ENCODE measurements at regions not wholly inside any gene's neighbourhood (a gene's known extent, or its start where the extent isn't known, plus 50 kb on each side); places are given as distances from the start of the nearest gene placed in this dataset.

GRCh38 chr3:98972720-98973119 is 71.2 kb upstream of the DCBLD2 start:
- no peak overlapping the region for H3K9ac ChIP-seq (ENCODE audit: insufficient read depth in 1 of 2, low read length in 2 of 2)
- no peak overlapping the region for H3K27ac ChIP-seq (ENCODE audit: low read depth in 1 of 2, low read length in 1 of 2)
- H3K36me3 ChIP-seq (ENCODE audit: control insufficient read depth in 4 of 4, insufficient read depth in 4 of 4, low read length in 4 of 4) = no peaks in the 10 kb centered on the region
- no peaks in the 10 kb centered on the region for H3K27me3 ChIP-seq (ENCODE audit: control insufficient read depth in 3 of 3, insufficient read depth in 3 of 3, low read length in 2 of 3)
- DNase-seq (no peak), ATAC-seq (ENCODE audit: insufficient read depth, low FRiP score) (no peak)
- no peaks in the 10 kb centered on the region for H3K9me3 ChIP-seq (ENCODE audit: control insufficient read depth in 4 of 4, insufficient read depth in 3 of 4, low read length in 3 of 4)
- H3K4me1 ChIP-seq (ENCODE audit: control insufficient read depth in 5 of 5, insufficient read depth in 5 of 5, low read length in 5 of 5) = no peaks in the 10 kb centered on the region
- WGBS, 2 donors = 86 to 87% methylated on average over 3 of the region's 3 CpGs
- no peak overlapping the region for H3K4me3 ChIP-seq
- no peak for TF ChIP-seq CTCF (IDR thresholded peaks at IDR 0.05; ENCODE audit: control extremely low read depth, extremely low read depth)

GRCh38 chr3:98972155-98972554 is 70.7 kb upstream of the DCBLD2 start:
- no peak overlapping the region for H3K9ac ChIP-seq (ENCODE audit: insufficient read depth in 1 of 2, low read length in 2 of 2)
- H3K4me1 ChIP-seq (ENCODE audit: control insufficient read depth in 5 of 5, insufficient read depth in 5 of 5, low read length in 5 of 5) = no peaks in the 10 kb centered on the region
- no peak overlapping the region for H3K4me3 ChIP-seq
- no peaks in the 10 kb centered on the region for H3K27me3 ChIP-seq (ENCODE audit: control insufficient read depth in 3 of 3, insufficient read depth in 3 of 3, low read length in 2 of 3)
- ATAC-seq (ENCODE audit: insufficient read depth, low FRiP score) (no peak), DNase-seq (peak in 1 of 3 donors; percentile 40)
- no peak for TF ChIP-seq CTCF (IDR thresholded peaks at IDR 0.05; ENCODE audit: control extremely low read depth, extremely low read depth)
- H3K27ac ChIP-seq (ENCODE audit: low read depth in 1 of 2, low read length in 1 of 2) = no peak overlapping the region
- H3K36me3 ChIP-seq (ENCODE audit: control insufficient read depth in 4 of 4, insufficient read depth in 4 of 4, low read length in 4 of 4) = no peaks in the 10 kb centered on the region
- 53 to 73% methylated on average over 2 of the region's 2 CpGs for WGBS, 2 donors
- H3K9me3 ChIP-seq (ENCODE audit: control insufficient read depth in 4 of 4, insufficient read depth in 3 of 4, low read length in 3 of 4) = no peaks in the 10 kb centered on the region

- ATAC-seq (ENCODE audit: insufficient read depth, low FRiP score) (no peak), DNase-seq (no peak)
- no peak overlapping the region for H3K27ac ChIP-seq (ENCODE audit: low read depth in 1 of 2, low read length in 1 of 2)
- H3K36me3 ChIP-seq (ENCODE audit: control insufficient read depth in 4 of 4, insufficient read depth in 4 of 4, low read length in 4 of 4) = no peaks in the 10 kb centered on the region
- no peak overlapping the region for H3K9ac ChIP-seq (ENCODE audit: insufficient read depth in 1 of 2, low read length in 2 of 2)
- H3K4me1 ChIP-seq (ENCODE audit: control insufficient read depth in 5 of 5, insufficient read depth in 5 of 5, low read length in 5 of 5) = no peaks in the 10 kb centered on the region
- 89 to 93% methylated on average over 1 of the region's 1 CpG for WGBS, 2 donors
- no peak for TF ChIP-seq CTCF (IDR thresholded peaks at IDR 0.05; ENCODE audit: control extremely low read depth, extremely low read depth)
- H3K9me3 ChIP-seq (ENCODE audit: control insufficient read depth in 4 of 4, insufficient read depth in 3 of 4, low read length in 3 of 4) = no peaks in the 10 kb centered on the region
- no peak overlapping the region for H3K4me3 ChIP-seq
- no peaks in the 10 kb centered on the region for H3K27me3 ChIP-seq (ENCODE audit: control insufficient read depth in 3 of 3, insufficient read depth in 3 of 3, low read length in 2 of 3)
These were observed 69.7 kb upstream of the DCBLD2 start for GRCh38 chr3:98971169-98971681.

- no peak overlapping the region for H3K9ac ChIP-seq (ENCODE audit: insufficient read depth in 1 of 2, low read length in 2 of 2)
These were observed 67.8 kb upstream of the DCBLD2 start for GRCh38 chr3:98969295-98969694.

More at GRCh38 chr3:98969295-98969694, 67.8 kb upstream of the DCBLD2 start:
- H3K27me3 ChIP-seq (ENCODE audit: control insufficient read depth in 3 of 3, insufficient read depth in 3 of 3, low read length in 2 of 3) = no peaks in the 10 kb centered on the region
- no peak overlapping the region for H3K27ac ChIP-seq (ENCODE audit: low read depth in 1 of 2, low read length in 1 of 2)
- H3K4me1 ChIP-seq (ENCODE audit: control insufficient read depth in 5 of 5, insufficient read depth in 5 of 5, low read length in 5 of 5) = no peaks in the 10 kb centered on the region
- DNase-seq (no peak), ATAC-seq (ENCODE audit: insufficient read depth, low FRiP score) (no peak)
- no peaks in the 10 kb centered on the region for H3K9me3 ChIP-seq (ENCODE audit: control insufficient read depth in 4 of 4, insufficient read depth in 3 of 4, low read length in 3 of 4)
- H3K4me3 ChIP-seq = no peak overlapping the region
- TF ChIP-seq CTCF (IDR thresholded peaks at IDR 0.05; ENCODE audit: control extremely low read depth, extremely low read depth) = no peak
- H3K36me3 ChIP-seq (ENCODE audit: control insufficient read depth in 4 of 4, insufficient read depth in 4 of 4, low read length in 4 of 4) = no peaks in the 10 kb centered on the region

All from lung (tissue), 11 donors.